ENCODE measurements at regions not wholly inside any gene's neighbourhood (a gene's known extent, or its start where the extent isn't known, plus 50 kb on each side); places are given as distances from the start of the nearest gene placed in this dataset.

DNA sequence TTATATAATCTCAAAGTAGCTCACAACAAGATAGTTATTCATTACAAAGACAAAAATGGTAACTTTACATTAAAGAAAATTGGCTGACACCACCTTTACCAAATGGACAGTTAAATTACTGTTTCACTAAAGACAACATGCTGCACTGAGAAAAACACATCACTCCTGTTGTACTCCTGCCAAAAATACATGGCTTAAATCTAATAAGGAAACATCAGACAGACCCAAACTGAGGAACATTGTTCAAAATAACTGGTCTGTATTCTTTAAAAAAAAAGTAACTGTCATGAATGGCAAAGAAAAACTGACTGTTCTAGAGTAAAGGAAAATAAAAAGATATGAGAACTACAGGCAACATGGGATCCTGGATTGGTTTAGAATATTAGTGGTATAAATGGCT, 151.3 kb upstream of the DCN start:
- TF ChIP-seq, protein P1, sequence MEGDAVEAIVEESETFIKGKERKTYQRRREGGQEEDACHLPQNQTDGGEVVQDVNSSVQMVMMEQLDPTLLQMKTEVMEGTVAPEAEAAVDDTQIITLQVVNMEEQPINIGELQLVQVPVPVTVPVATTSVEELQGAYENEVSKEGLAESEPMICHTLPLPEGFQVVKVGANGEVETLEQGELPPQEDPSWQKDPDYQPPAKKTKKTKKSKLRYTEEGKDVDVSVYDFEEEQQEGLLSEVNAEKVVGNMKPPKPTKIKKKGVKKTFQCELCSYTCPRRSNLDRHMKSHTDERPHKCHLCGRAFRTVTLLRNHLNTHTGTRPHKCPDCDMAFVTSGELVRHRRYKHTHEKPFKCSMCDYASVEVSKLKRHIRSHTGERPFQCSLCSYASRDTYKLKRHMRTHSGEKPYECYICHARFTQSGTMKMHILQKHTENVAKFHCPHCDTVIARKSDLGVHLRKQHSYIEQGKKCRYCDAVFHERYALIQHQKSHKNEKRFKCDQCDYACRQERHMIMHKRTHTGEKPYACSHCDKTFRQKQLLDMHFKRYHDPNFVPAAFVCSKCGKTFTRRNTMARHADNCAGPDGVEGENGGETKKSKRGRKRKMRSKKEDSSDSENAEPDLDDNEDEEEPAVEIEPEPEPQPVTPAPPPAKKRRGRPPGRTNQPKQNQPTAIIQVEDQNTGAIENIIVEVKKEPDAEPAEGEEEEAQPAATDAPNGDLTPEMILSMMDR (IDR thresholded peaks at IDR 0.05): no peak
- Mint-ChIP-seq H3K36me3 (ENCODE audit: low read depth) (no peaks in the 10 kb centered on the region), H3K4me3 (no peak overlapping the region), H3K9me3 (no peaks in the 10 kb centered on the region), H3K4me1 (ENCODE audit: low read depth) (no peaks in the 10 kb centered on the region), H3K27me3 (peaks cover 8% of the 10 kb centered on the region), H3K27ac (no peak overlapping the region)
- DNase-seq (no peak), ATAC-seq (no peak)
- intact Hi-C loops (cut with micrococcal nuclease): no loop called here
- CTCF ChIA-PET: no interaction called here
- POLR2A ChIA-PET: no interaction called here

DNA sequence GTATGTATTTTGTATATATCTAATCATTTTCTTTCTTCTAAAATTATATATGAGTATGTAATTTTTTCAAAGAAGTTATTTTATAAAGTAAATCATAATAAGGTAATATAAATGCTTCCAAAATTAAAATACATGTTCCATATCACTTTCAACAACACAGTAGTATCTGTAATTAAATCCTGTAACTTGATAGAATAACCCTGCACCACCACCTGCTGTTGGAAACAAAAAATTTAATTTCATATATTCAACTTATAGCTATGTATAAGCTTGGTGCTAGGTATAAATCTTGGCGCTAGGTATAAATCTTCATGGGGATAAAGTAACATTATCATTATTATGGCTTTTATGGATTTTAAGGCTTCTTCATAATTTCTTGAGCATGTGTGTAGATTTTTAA, 149.7 kb upstream of the DCN start:
- intact Hi-C loops (cut with micrococcal nuclease): no loop called here
- Mint-ChIP-seq H3K27me3 (peaks cover 7% of the 10 kb centered on the region), H3K36me3 (ENCODE audit: low read depth) (no peaks in the 10 kb centered on the region), H3K4me1 (ENCODE audit: low read depth) (no peaks in the 10 kb centered on the region), H3K9me3 (no peaks in the 10 kb centered on the region), H3K27ac (no peak overlapping the region), H3K4me3 (no peak overlapping the region)
- no peak for ATAC-seq
- CTCF ChIA-PET: no interaction called here
- TF ChIP-seq, protein P1 (IDR thresholded peaks at IDR 0.05): no peak
- DNase-seq: no peak
- POLR2A ChIA-PET: no interaction called here

DNA sequence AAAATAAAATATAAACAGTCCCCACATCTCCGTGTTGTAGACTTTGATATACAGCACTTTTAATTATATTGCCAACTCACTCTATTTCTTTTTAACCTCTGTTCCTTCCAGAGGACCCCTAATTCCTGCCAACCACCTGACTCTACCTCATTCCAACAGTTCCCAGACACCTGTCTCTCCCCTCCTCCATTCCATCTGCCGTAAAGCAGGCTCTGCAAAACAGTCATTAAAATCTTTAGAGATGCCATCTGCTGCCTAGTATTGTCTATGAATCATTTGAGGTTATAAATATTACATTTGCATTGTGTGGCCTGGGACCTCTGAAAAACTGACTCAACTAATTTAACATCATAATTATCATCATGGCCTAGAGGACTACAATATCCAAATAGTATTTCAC, 148.8 kb upstream of the DCN start:
- H3K27me3 Mint-ChIP-seq: peaks cover 7% of the 10 kb centered on the region
- ATAC-seq (no peak), DNase-seq (no peak)
- no peak overlapping the region for H3K4me3 Mint-ChIP-seq
- ChIA-PET POLR2A (no interaction called here), CTCF (interaction anchor here (1.2 to 2.1 kb wide), 2 partner anchors 24 to 51 kb away, joined by 3 to 8 read pairs; no protein-coding TSS in a partner anchor)
- H3K36me3 Mint-ChIP-seq (ENCODE audit: low read depth): no peaks in the 10 kb centered on the region
- intact Hi-C loops (cut with micrococcal nuclease): no loop called here
- no peaks in the 10 kb centered on the region for H3K4me1 Mint-ChIP-seq (ENCODE audit: low read depth)
- H3K27ac Mint-ChIP-seq: no peak overlapping the region
- H3K9me3 Mint-ChIP-seq: no peaks in the 10 kb centered on the region
- TF ChIP-seq, protein P1 (IDR thresholded peaks at IDR 0.05): no peak

DNA sequence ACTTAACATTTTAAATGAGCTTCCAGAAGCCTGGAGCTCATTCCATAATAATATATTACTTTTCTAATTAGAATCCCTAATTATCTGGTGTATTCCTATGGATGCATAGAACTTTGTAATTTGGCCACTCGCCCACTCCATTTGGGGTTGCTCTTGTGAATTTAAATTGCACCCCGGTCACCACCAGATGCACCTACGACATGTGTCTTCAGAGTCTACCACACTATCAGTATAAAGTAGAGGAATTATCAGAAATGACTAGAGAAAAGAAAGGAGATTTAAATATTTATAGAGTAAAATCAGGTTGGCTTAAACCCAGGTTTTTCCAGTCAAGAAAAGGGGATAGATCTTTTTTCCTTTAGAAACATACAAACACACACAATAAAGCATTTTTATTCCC, 145.8 kb upstream of the DCN start:
- no peak overlapping the region for H3K27ac Mint-ChIP-seq

DNA sequence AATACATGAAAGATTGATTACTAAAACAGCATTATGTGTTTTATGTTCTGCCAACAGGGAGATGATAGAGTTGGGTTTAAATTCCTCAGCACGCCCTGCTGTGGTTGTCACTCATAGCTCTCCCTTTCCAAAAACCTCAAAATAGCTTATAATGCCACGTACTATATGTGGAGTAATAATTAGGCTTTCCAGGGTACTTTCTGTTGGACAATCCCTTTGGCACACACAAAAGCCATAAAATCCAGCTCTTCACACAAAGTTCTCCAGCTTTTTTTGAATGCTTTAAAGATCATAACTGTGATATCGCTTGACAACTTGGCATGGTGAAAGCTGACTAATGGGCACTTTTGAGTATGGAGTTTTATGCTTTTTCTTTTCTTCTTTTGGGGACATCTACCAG, 145.3 kb upstream of the DCN start:
- intact Hi-C loops (cut with micrococcal nuclease): loop anchor here (5.0 kb wide), 1 partner anchor 351 kb away; no protein-coding TSS in a partner anchor
- CTCF ChIA-PET: interaction anchor here (1.5 to 2.0 kb wide), 2 partner anchors 151 to 155 kb away, joined by 3 to 5 read pairs; no protein-coding TSS in a partner anchor
- TF ChIP-seq, protein P1 (IDR thresholded peaks at IDR 0.05): no peak
- Mint-ChIP-seq H3K9me3 (no peaks in the 10 kb centered on the region), H3K27me3 (peaks cover 7% of the 10 kb centered on the region), H3K4me3 (no peak overlapping the region), H3K27ac (no peak overlapping the region), H3K4me1 (ENCODE audit: low read depth) (no peaks in the 10 kb centered on the region), H3K36me3 (ENCODE audit: low read depth) (no peaks in the 10 kb centered on the region)
- POLR2A ChIA-PET: no interaction called here
- ATAC-seq (no peak), DNase-seq (no peak)

More for the DNA sequence above, 145.8 kb upstream of the DCN start:
- Mint-ChIP-seq H3K27me3 (peaks cover 7% of the 10 kb centered on the region), H3K4me1 (ENCODE audit: low read depth) (no peaks in the 10 kb centered on the region), H3K36me3 (ENCODE audit: low read depth) (no peaks in the 10 kb centered on the region), H3K9me3 (no peaks in the 10 kb centered on the region), H3K4me3 (no peak overlapping the region)
- DNase-seq (no peak), ATAC-seq (no peak)
- TF ChIP-seq, protein P1 (IDR thresholded peaks at IDR 0.05): no peak
- ChIA-PET POLR2A (no interaction called here), CTCF (interaction anchor here (2.0 kb wide), 1 partner anchor 151 kb away, joined by 5 read pairs; no protein-coding TSS in a partner anchor)
- intact Hi-C loops (cut with micrococcal nuclease): loop anchor here (5.0 kb wide), 1 partner anchor 351 kb away; no protein-coding TSS in a partner anchor

All from activated CD8-positive, alpha-beta T cell treated with anti-CD3 and anti-CD28 coated beads for 36 hours (primary cell).